ENCODE measurements at regions not wholly inside any gene's neighbourhood (a gene's known extent, or its start where the extent isn't known, plus 50 kb on each side); places are given as distances from the start of the nearest gene placed in this dataset.
"Not testable (repeated sequence)": the region's sequence is repeated elsewhere in the genome, so short reads cannot be mapped to it uniquely, and the experiment has no call there.

- no peak overlapping the region for H3K27ac Mint-ChIP-seq (ENCODE audit: unreplicated experiment)
- TF ChIP-seq CTCF (IDR thresholded peaks at IDR 0.05; ENCODE audit: unreplicated experiment), result no peak
- no peak for DNase-seq (ENCODE audit: low spot score)
- peaks cover 16% of the 10 kb centered on the region for H3K4me1 Mint-ChIP-seq (ENCODE audit: unreplicated experiment)
- H3K9me3 Mint-ChIP-seq (ENCODE audit: unreplicated experiment), result no peaks in the 10 kb centered on the region
- H3K27me3 Mint-ChIP-seq (ENCODE audit: unreplicated experiment), result no peaks in the 10 kb centered on the region
- H3K4me3 Mint-ChIP-seq (ENCODE audit: unreplicated experiment), result no peak overlapping the region
- H3K36me3 Mint-ChIP-seq (ENCODE audit: low read depth, unreplicated experiment), result no peaks in the 10 kb centered on the region
Observed at GRCh38 chr20:2219481-2220006, 76.3 kb upstream of the TGM3 start.

- no peak overlapping the region for H3K4me3 Mint-ChIP-seq (ENCODE audit: unreplicated experiment)
- peaks cover 16% of the 10 kb centered on the region for H3K4me1 Mint-ChIP-seq (ENCODE audit: unreplicated experiment)
- H3K36me3 Mint-ChIP-seq (ENCODE audit: low read depth, unreplicated experiment), result no peaks in the 10 kb centered on the region
- H3K27me3 Mint-ChIP-seq (ENCODE audit: unreplicated experiment), result no peaks in the 10 kb centered on the region
- H3K9me3 Mint-ChIP-seq (ENCODE audit: unreplicated experiment), result no peaks in the 10 kb centered on the region
- no peak for DNase-seq (ENCODE audit: low spot score)
- TF ChIP-seq CTCF (IDR thresholded peaks at IDR 0.05; ENCODE audit: unreplicated experiment), result no peak
- no peak overlapping the region for H3K27ac Mint-ChIP-seq (ENCODE audit: unreplicated experiment)
Observed at GRCh38 chr20:2220298-2220697, 75.5 kb upstream of the TGM3 start.

GRCh38 chr20:2221921-2222320 lies 73.9 kb upstream of the TGM3 start:
- Mint-ChIP-seq H3K36me3 (ENCODE audit: low read depth, unreplicated experiment) (no peaks in the 10 kb centered on the region), H3K4me3 (ENCODE audit: unreplicated experiment) (no peak overlapping the region), H3K9me3 (ENCODE audit: unreplicated experiment) (no peaks in the 10 kb centered on the region), H3K27ac (ENCODE audit: unreplicated experiment) (no peak overlapping the region), H3K4me1 (ENCODE audit: unreplicated experiment) (peaks cover 16% of the 10 kb centered on the region), H3K27me3 (ENCODE audit: unreplicated experiment) (no peaks in the 10 kb centered on the region)
- no peak for TF ChIP-seq CTCF (IDR thresholded peaks at IDR 0.05; ENCODE audit: unreplicated experiment)
- DNase-seq (ENCODE audit: low spot score), result no peak

- Mint-ChIP-seq H3K27me3 (ENCODE audit: unreplicated experiment) (no peaks in the 10 kb centered on the region), H3K4me3 (ENCODE audit: unreplicated experiment) (no peak overlapping the region), H3K36me3 (ENCODE audit: low read depth, unreplicated experiment) (no peaks in the 10 kb centered on the region), H3K4me1 (ENCODE audit: unreplicated experiment) (peaks cover 2% of the 10 kb centered on the region), H3K9me3 (ENCODE audit: unreplicated experiment) (no peaks in the 10 kb centered on the region), H3K27ac (ENCODE audit: unreplicated experiment) (no peak overlapping the region)
- DNase-seq (ENCODE audit: low spot score), result no peak
- no peak for TF ChIP-seq CTCF (IDR thresholded peaks at IDR 0.05; ENCODE audit: unreplicated experiment)
Observed at GRCh38 chr20:2223558-2224367, 72.0 kb upstream of the TGM3 start.

- Mint-ChIP-seq H3K9me3 (ENCODE audit: unreplicated experiment) (no peaks in the 10 kb centered on the region), H3K4me3 (ENCODE audit: unreplicated experiment) (no peak overlapping the region), H3K27ac (ENCODE audit: unreplicated experiment) (no peak overlapping the region), H3K27me3 (ENCODE audit: unreplicated experiment) (no peaks in the 10 kb centered on the region), H3K36me3 (ENCODE audit: low read depth, unreplicated experiment) (no peaks in the 10 kb centered on the region), H3K4me1 (ENCODE audit: unreplicated experiment) (no peaks in the 10 kb centered on the region)
- TF ChIP-seq CTCF (IDR thresholded peaks at IDR 0.05; ENCODE audit: unreplicated experiment), result no peak
- DNase-seq (ENCODE audit: low spot score), result no peak
Observed at GRCh38 chr20:2224368-2224639, 71.5 kb upstream of the TGM3 start.

- H3K27me3 Mint-ChIP-seq (ENCODE audit: unreplicated experiment); DNase-seq (ENCODE audit: low spot score); H3K4me1 Mint-ChIP-seq (ENCODE audit: unreplicated experiment); H3K27ac Mint-ChIP-seq (ENCODE audit: unreplicated experiment); H3K9me3 Mint-ChIP-seq (ENCODE audit: unreplicated experiment); H3K4me3 Mint-ChIP-seq (ENCODE audit: unreplicated experiment); H3K36me3 Mint-ChIP-seq (ENCODE audit: low read depth, unreplicated experiment): not testable (repeated sequence)
Observed at GRCh38 chr20:2227285-2227684, 68.5 kb upstream of the TGM3 start.
